NCI-H748 (cell line): ENCODE measurements at regions not wholly inside any gene's neighbourhood (a gene's known extent, or its start where the extent isn't known, plus 50 kb on each side); places are given as distances from the start of the nearest gene placed in this dataset.
A peak's percentile ranks its signal among the peaks of the same experiment; 100 is the strongest.
"Not testable (repeated sequence)": the region's sequence is repeated elsewhere in the genome, so short reads cannot be mapped to it uniquely, and the experiment has no call there.

Experiments used
- DNase-seq: peaks from one replicate; lab custom pipeline; 2025; ENCODE audit not compliant: unreplicated experiment; lab: John Stamatoyannopoulos, UW

- DNase-seq, result no peak
These were observed 136.7 kb upstream of the PEG3 start for GRCh38 chr19:56976995-56977906.

- no peak for DNase-seq
These were observed 137.6 kb upstream of the PEG3 start for GRCh38 chr19:56978023-56978565.

DNA sequence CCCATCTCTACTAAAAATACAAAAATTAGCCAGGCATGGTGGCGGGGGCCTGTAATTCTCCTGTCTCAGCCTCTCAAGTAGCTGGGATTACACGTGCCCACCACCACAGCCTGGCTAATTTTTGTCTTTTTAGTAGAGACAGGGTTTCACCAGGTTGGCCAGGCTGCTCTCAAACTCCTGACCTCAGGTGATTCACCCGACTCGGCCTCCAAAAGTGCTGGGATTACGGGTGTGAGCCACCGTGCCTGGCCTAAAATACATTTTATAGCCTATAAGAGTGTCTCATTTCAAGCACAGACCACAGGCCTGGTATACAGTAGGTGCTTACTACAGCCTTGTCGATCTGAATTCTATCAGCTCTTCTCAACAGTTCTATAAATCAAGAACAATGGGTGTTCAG lies 139.5 kb upstream of the USP29 start:
- DNase-seq, result not testable (repeated sequence)

DNA sequence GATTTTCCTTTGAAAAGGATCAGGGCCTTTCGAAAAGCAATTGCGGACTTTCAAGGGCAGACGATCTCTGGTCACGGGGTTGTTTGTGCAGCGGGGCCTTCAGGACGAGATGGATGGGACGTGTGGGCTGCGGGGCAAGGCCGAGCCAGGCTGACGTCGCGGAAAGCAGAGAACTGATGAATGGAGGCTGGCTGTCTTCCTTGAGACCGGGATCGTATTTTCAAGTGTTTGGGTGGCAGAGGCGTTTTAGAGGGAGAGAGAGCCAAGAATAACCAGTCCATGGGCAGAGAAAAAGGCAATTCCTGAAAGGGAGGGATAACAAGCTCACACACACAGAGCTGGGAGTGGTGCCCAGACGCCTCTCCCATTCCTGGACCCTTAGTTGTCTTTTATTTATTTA lies 138.9 kb upstream of the USP29 start:
- DNase-seq, result no peak

DNA sequence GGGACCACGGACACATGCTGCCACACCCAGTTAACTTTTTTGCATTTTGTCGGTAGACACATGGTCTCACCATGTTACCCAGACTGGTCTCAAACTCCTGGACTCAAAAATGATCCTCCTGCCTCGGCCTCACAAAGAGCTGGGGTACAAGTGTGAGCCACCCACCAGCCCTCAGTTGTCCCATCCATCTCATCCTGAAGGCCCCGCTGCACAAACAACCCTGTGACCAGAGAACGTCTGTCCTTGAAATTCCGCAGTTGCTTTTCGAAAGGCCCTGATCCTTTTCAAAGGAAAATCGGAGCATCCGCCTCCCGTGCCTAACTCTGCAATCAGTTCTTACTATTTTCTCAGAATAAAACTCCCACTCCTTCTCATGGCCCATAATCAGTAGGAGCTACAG lies 138.3 kb upstream of the USP29 start:
- DNase-seq, result not testable (repeated sequence)

GRCh38 chr19:56983171-56983570 lies 136.6 kb upstream of the USP29 start:
- DNase-seq, result peak; percentile 15

DNA sequence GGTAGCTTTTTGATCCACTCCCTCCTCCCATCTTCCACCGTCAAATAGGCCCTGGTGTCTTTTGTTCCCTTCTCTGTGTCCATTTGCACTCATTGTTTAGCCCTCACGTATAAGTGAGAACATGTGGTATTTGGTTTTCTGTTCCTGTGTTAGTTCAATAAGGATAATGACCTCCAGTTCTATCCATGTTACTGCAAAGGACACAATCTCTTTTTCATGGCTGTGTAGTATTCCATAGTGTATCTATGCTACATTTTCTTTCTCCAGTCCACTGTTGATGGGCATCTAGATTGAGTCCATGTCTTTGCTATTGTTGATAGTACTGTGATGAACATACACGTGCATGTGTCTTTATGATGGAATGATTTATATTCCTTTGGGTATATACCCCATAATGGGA lies 136.0 kb upstream of the USP29 start:
- DNase-seq, result no peak

DNA sequence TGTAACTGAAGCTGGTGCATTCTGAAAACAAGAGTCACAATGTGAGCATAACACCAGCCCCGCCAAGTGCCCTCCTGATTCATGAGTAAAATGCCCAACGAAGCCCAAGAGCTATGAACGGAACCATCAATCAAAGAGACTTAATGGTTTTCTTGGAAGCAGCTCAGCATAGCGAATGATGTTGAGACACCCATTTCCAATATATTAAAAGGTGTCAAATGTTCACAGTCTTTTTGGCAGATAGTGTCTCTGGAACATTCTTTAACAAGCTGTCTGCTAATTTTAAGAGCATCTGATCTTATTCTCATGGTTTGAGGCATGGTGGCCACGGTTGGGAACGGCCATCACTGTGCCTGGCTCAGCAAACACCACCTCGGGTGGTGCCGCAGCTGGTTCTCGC lies 133.4 kb upstream of the USP29 start:
- no peak for DNase-seq

DNA sequence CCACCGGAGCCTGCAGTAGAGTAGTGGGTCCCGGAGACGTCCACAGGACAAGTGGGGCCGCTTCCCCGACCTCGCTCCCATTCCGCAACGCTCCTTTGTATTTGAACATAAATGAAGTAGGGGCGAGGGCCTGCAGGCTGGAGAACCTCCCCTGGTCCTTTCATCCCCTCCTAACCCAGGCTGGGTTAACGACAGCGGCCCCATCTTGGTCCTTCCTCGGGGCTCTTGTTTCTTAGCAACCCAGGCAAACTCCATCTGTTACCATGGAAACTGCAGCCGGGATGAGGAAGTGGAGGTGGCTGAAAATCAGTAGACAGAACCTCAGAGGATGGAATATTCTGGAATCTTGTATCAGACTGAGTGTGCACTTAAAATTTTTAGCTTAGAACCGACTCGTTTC lies 132.6 kb upstream of the USP29 start:
- DNase-seq, result peak; percentile 75

DNA sequence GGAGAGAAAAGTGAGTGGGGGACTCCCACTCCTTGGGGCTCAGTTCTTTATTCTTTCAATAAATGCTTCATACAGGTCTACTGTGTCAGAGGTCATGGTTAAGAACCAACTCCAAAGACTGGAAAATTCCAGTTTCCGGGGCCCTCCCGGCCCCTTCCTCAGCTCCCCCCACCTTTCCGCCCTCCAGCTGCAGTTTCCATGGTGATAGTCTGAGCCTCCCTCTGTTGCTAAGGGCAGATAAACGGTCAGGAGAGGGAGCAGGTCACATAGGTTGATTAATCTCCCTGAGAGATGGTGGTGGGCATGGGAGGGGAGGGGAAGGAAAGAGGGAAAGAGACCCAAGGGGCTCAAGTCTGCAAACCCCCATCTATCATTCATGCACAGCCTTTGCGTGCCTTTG lies 131.5 kb upstream of the USP29 start:
- peak; percentile 52 for DNase-seq

DNA sequence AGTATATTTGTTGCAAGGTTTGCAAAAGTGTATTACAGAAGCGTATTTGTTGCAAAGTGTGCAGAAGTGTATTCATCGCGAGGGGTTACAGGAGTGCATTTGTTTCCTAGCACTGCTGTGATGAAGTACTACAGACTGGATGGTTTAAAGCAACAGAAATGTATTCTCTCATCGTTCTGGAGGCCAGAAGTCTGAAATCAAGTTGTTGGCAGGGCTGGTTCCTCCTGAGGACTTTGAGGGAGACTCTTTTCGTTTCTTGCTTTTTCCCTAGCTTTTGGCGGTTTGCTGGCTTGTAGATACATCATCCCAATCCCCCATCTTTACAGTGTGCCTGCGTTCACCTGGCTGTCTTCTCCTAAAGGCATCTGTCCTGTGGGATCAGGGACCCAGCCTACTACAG lies 127.9 kb upstream of the USP29 start:
- DNase-seq, result no peak

DNA sequence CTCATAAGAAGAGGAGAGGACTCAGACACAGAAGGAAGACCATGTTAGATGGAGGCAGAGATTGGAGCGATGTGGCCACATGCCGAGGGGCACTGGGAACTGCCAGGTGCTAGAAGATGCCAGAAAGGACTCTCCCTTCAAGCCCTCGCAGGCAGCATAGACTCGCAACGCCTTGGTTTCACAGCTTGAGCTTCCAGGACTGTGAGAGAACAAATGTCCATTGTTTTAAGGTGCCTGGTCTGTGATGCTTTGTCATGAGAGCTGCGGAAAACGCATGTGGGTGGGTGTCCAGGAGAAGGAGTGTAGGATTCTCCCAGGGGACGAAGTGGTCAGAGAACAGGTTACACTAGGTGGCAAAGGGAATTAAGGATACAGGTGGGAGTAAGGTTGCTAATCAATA lies 125.9 kb upstream of the USP29 start:
- DNase-seq, result no peak

DNA sequence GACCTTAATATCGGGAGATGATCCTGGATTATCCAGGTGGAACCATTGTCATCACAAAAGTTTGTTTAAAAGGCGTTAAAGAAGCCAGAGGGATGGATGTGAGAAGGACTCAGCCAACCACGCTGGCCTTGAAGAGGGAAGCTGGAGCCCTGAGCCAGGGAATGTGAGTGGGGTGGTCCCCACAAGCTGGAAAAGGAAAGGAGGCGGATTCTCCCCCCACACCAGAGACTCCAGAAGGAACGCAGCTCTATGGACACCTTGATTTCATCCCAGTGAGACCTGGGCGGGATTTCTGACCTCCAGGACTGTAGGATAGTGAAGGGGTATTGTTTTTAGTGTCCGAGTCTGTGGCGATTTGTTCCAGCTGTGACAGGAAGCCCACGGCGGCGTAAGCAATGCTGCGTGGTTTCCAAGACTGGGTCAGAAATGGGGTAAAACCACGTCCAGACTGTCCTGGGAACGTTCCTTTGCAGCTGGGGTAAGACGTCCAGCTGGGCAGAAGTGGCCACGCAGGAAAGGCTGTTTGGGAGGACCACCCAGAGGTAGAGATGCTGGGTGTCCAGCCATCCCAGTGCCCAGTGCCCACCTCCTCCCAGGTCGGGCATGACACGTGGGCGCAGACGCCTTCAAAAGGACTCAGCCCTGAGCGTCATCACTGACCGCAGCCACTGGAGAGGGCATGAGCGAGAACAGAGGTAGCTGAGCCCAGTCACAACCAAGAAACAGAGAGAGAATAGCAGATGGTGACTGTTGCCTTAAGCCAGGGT lies 125.4 kb upstream of the USP29 start:
- DNase-seq, result no peak

DNA sequence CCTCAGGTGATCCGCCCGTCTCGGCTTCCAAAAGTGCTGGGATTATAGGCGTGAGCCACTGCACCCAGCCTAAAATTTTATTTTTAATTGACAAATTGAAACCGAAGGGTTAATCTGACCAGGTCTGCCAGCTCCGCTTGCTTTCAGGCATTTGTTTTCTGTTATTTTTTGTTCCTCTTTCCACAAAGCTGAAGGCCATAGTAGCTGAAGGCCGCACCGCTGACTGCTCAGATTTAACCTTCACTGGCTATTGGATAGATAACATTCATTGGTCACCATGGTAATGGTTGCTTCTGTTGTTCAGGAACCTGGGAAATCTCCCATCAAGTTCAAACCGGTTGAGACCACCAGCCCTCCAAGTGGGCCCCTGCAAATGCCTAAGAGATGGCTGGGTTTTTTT lies 124.5 kb upstream of the USP29 start:
- DNase-seq, result peak; percentile 15

- no peak for DNase-seq
These were observed 117.6 kb upstream of the USP29 start for GRCh38 chr19:57002195-57002601.

- DNase-seq, result no peak
These were observed 117.1 kb upstream of the USP29 start for GRCh38 chr19:57002710-57003109.

DNA sequence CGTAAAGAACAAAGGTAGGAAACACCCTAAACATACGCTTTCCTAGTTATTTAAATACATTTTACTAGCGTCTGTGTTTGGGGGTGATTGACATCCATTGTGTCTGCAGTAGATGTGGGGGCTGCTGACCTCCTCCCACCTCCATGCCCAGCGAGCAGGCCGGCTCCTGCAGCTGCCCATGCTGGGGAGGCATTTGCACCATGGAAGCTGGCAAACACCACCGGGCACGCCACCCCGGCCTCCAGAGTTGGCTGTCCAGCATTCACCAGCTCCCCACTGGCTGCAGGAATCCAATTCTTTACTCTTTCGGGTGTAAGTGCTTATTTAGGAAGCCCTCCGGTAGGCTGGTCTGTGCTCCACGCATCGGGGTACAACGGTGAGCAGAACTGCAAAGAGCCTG lies 115.4 kb upstream of the USP29 start:
- no peak for DNase-seq

- no peak for DNase-seq
These were observed 111.4 kb upstream of the USP29 start for GRCh38 chr19:57008432-57008831.

- DNase-seq, result peak; percentile 46
These were observed 109.2 kb upstream of the USP29 start for GRCh38 chr19:57010541-57010940.

GRCh38 chr19:57016076-57016475 lies 103.7 kb upstream of the USP29 start:
- DNase-seq, result no peak

DNA sequence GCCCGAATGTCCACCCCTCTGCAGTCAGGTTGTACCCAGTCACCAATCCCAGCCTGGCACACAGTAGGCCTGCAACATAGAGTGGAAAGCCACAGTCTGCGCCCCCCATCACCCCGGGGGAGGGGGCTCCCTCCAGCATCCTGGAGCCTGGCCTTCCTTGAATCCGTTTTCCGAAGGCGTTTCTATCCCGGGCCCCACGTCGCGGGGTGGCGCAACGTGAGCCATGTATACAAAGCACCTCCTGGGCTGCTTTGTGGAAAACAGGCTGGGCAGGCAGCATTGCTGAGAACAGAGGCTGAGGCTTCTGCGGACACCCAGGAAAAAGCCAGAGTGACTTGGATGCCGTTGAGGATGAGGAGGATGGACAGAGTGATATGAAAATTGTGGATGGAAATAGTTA lies 103.3 kb upstream of the USP29 start:
- no peak for DNase-seq

- no peak for DNase-seq
These were observed 94.3 kb upstream of the USP29 start for GRCh38 chr19:57025491-57025890.
